GM12892 (cell line): ENCODE measurements at regions not wholly inside any gene's neighbourhood (a gene's known extent, or its start where the extent isn't known, plus 50 kb on each side); places are given as distances from the start of the nearest gene placed in this dataset.

ENCODE experiments used
- DNase-seq: peaks from one replicate; pipeline ENCODE4 v3.0.0; 2011; ENCODE audit not compliant: insufficient read length
- FAIRE-seq: peaks from 2 replicates; lab custom pipeline; 2011; peaks lifted over from hg19 to GRCh38; lab: Jason Lieb, UNC
- POLR2A ChIP-seq: IDR thresholded peaks from 2 replicates; pipeline ENCODE4 v1.6.1; 2011; ENCODE audit warnings: low read depth, low read length, control low read depth
- POLR2AphosphoS5 ChIP-seq: IDR thresholded peaks from 2 replicates; pipeline ENCODE4 v1.6.1; 2011; ENCODE audit warnings: low read depth, low read length, control low read depth
- TAF1 ChIP-seq: IDR thresholded peaks from 2 replicates; pipeline ENCODE4 v1.6.1; 2011; ENCODE audit warnings: low read depth, mild to moderate bottlenecking, control low read depth, low read length, borderline replicate concordance

- DNase-seq (peak; percentile 8), FAIRE-seq (peak; percentile 80)
- TF ChIP-seq POLR2A (no peak), TAF1 (no peak), POLR2AphosphoS5 (no peak)
Measured at GRCh38 chr18:51621113-51621863, 423.8 kb upstream of the MEX3C start.

- DNase-seq = no peak
- FAIRE-seq = no peak
- TF ChIP-seq POLR2A = no peak
- TF ChIP-seq TAF1 = no peak
- TF ChIP-seq POLR2AphosphoS5 = no peak
Measured at GRCh38 chr18:51621864-51622160, 424.3 kb upstream of the MEX3C start.

GRCh38 chr18:51622702-51623101, 425.2 kb upstream of the MEX3C start:
- FAIRE-seq = no peak
- no peak for DNase-seq
- TF ChIP-seq POLR2A = no peak
- TF ChIP-seq POLR2AphosphoS5 = no peak
- TF ChIP-seq TAF1 = no peak

- TF ChIP-seq POLR2AphosphoS5 (no peak), TAF1 (no peak), POLR2A (no peak)
- DNase-seq (no peak), FAIRE-seq (no peak)
Measured at GRCh38 chr18:51623653-51624052, 426.2 kb upstream of the MEX3C start.

- TF ChIP-seq POLR2AphosphoS5 (no peak), TAF1 (no peak), POLR2A (no peak)
- FAIRE-seq (no peak), DNase-seq (no peak)
Measured at GRCh38 chr18:51630706-51631105, 433.2 kb upstream of the MEX3C start.

GRCh38 chr18:51637881-51638280, 440.4 kb upstream of the MEX3C start:
- TF ChIP-seq TAF1 (no peak), POLR2AphosphoS5 (no peak), POLR2A (no peak)
- no peak for DNase-seq
- no peak for FAIRE-seq

- FAIRE-seq (no peak), DNase-seq (no peak)
- TF ChIP-seq TAF1 = no peak
- TF ChIP-seq POLR2AphosphoS5 = no peak
- TF ChIP-seq POLR2A = no peak
Measured at GRCh38 chr18:51639541-51639940, 442.1 kb upstream of the MEX3C start.

- DNase-seq = no peak
- TF ChIP-seq POLR2A (no peak), POLR2AphosphoS5 (no peak), TAF1 (no peak)
- FAIRE-seq = no peak
Measured at GRCh38 chr18:51643483-51643882, 446.0 kb upstream of the MEX3C start.

- FAIRE-seq (no peak), DNase-seq (no peak)
- TF ChIP-seq TAF1 (no peak), POLR2AphosphoS5 (no peak), POLR2A (no peak)
Measured at GRCh38 chr18:51645607-51646006, 448.1 kb upstream of the MEX3C start.

GRCh38 chr18:51647346-51647745, 449.9 kb upstream of the MEX3C start:
- DNase-seq = no peak
- TF ChIP-seq POLR2A = no peak
- no peak for TF ChIP-seq TAF1
- TF ChIP-seq POLR2AphosphoS5 = no peak
- no peak for FAIRE-seq

- no peak for DNase-seq
- TF ChIP-seq TAF1 (no peak), POLR2A (no peak), POLR2AphosphoS5 (no peak)
- no peak for FAIRE-seq
Measured at GRCh38 chr18:51647942-51648341, 450.5 kb upstream of the MEX3C start.

GRCh38 chr18:51649796-51650195, 452.3 kb upstream of the MEX3C start:
- no peak for DNase-seq
- no peak for FAIRE-seq
- TF ChIP-seq POLR2A (no peak), POLR2AphosphoS5 (no peak), TAF1 (no peak)
